HCT116 (cell line): ENCODE measurements at regions not wholly inside any gene's neighbourhood (a gene's known extent, or its start where the extent isn't known, plus 50 kb on each side); places are given as distances from the start of the nearest gene placed in this dataset.

Experiments
- ATAC-seq: fragments of 200-7000 bp; cut with Tn5 transposase; 2 replicates; pipeline ENCODE4 v1.9.1; 2020; ENCODE audit warnings: mild to moderate bottlenecking, moderate library complexity
- BruUV-seq: library from RNA; stranded (reverse); fragments of 400-500 nt; replicated peaks from 2 replicates; lab custom pipeline; 2021; lab: Mats Ljungman, UMichigan
- CTCF ChIA-PET: fragments of 300-600 bp; sonication (Branson Sonifier 250); formaldehyde crosslinking; loops from one replicate; lab custom pipeline; 2021; ENCODE audit warnings: antibody characterized with exemption; lab: Charles Lee
- POLR2A ChIA-PET: fragments of 300-600, 350-600 bp; sonication (Branson Sonifier 250); formaldehyde crosslinking; loops from one replicate; lab custom pipeline; 2021; ENCODE audit warnings: antibody characterized with exemption; lab: Charles Lee
- RAD21 ChIA-PET, 2 experiments: fragments of 300-600 bp; sonication (Branson Sonifier 250); formaldehyde crosslinking; loops; one replicate each; lab custom pipeline; 2023; ENCODE audit warnings: low total read pairs in 2 of 2; ENCODE audit not compliant: uncharacterized antibody in 2 of 2, unreplicated experiment in 2 of 2, low non-redundant PET in 1 of 2; lab: Charles Lee
- DNase-seq: peaks from one replicate; pipeline ENCODE4 v3.0.0-alpha.2; 2010; ENCODE audit warnings: low read depth, low spot score
- H2AFZ ChIP-seq: fragments of 200-600 bp; shearing (Covaris generic), sonication (generic); 2 replicates; pipeline ENCODE4 v1.6.1; 2017; ENCODE audit warnings: low read depth, mixed run types, mixed read lengths, antibody characterized with exemption, low read length; ENCODE audit not compliant: poor library complexity, severe bottlenecking
- H3K27ac ChIP-seq: 2 replicates; pipeline ENCODE4 v1.5.1; 2012; ENCODE audit warnings: low read depth, low read length
- H3K27me3 ChIP-seq: fragments of 200-600 bp; sonication (generic); 2 replicates; pipeline ENCODE4 v1.6.1; 2016; ENCODE audit warnings: mixed run types, low read length, mixed read lengths; ENCODE audit not compliant: insufficient read depth
- H3K36me3 ChIP-seq, 2 experiments: fragments of 200-500 bp in 1 of 2; fragments of 200-600 bp in 1 of 2; sonication (Bioruptor generic) in 1 of 2; sonication (generic) in 1 of 2; 2 replicates each; pipeline versions ENCODE4 v1.5.1 to v1.6.1; 2014 to 2016; ENCODE audit warnings: low read length in 2 of 2, inconsistent platforms in 1 of 2, mixed read lengths in 1 of 2, mixed run types in 1 of 2; ENCODE audit not compliant: insufficient read depth in 2 of 2, control insufficient read depth in 1 of 2
- H3K4me1 ChIP-seq, 2 experiments: fragments of 200-600 bp in 1 of 2; sonication (generic) in 1 of 2; 2 replicates each; pipeline versions ENCODE4 v1.5.1 to v1.6.1; 2012 to 2017; ENCODE audit warnings: low read length in 2 of 2, inconsistent platforms in 1 of 2, mild to moderate bottlenecking in 1 of 2, mixed read lengths in 1 of 2, mixed run types in 1 of 2, moderate library complexity in 1 of 2; ENCODE audit not compliant: insufficient read depth in 2 of 2, control insufficient read depth in 1 of 2
- H3K4me2 ChIP-seq: fragments of 200-600 bp; sonication (generic); 2 replicates; pipeline ENCODE4 v1.6.1; 2017; ENCODE audit warnings: mixed run types, low read length, mixed read lengths
- H3K4me3 ChIP-seq, 2 experiments: fragments of 200-600 bp in 1 of 2; sonication (generic) in 1 of 2; replicated peaks in 1 of 2; 2 replicates each; pipeline ENCODE4 v1.5.1; 2011 to 2016; ENCODE audit warnings: low read length in 2 of 2, control low read depth in 1 of 2, low read depth in 1 of 2, mild to moderate bottlenecking in 1 of 2, mixed read lengths in 1 of 2, mixed run types in 1 of 2
- H3K79me2 ChIP-seq: fragments of 200-600 bp; sonication (generic); 2 replicates; pipeline ENCODE4 v1.6.1; 2017; ENCODE audit warnings: mild to moderate bottlenecking, mixed run types, low read length, moderate library complexity, mixed read lengths; ENCODE audit not compliant: insufficient read depth
- H3K9ac ChIP-seq: fragments of 200-600 bp; sonication (generic); 2 replicates; pipeline ENCODE4 v1.6.1; 2016; ENCODE audit warnings: low read length, mixed read lengths
- H3K9me2 ChIP-seq: fragments of 200-600 bp; sonication (generic), shearing (Covaris generic); 2 replicates; pipeline ENCODE4 v1.6.1; 2017; ENCODE audit warnings: mixed run types, mild to moderate bottlenecking, moderate library complexity; ENCODE audit not compliant: insufficient read depth
- H3K9me3 ChIP-seq, 2 experiments: fragments of 200-500 bp in 1 of 2; fragments of 200-600 bp in 1 of 2; sonication (Bioruptor generic) in 1 of 2; sonication (generic) in 1 of 2; 2 replicates each; pipeline ENCODE4 v1.6.1; 2014 to 2017; ENCODE audit warnings: low read length in 2 of 2, mixed read lengths in 2 of 2, inconsistent platforms in 1 of 2, low read depth in 1 of 2, mild to moderate bottlenecking in 1 of 2, mixed run types in 1 of 2, moderate library complexity in 1 of 2; ENCODE audit not compliant: control insufficient read depth in 1 of 2, insufficient read depth in 1 of 2
- H4K20me1 ChIP-seq: fragments of 200-600 bp; sonication (generic), shearing (Covaris generic); 2 replicates; pipeline ENCODE4 v1.6.1; 2017; ENCODE audit warnings: mixed run types, mild to moderate bottlenecking, moderate library complexity; ENCODE audit not compliant: insufficient read depth
- CBX3 ChIP-seq: IDR thresholded peaks from 2 replicates; pipeline ENCODE4 v1.6.1; 2012; ENCODE audit warnings: low read depth
- CEBPB ChIP-seq: IDR thresholded peaks from 2 replicates; pipeline ENCODE4 v1.6.1; 2012; ENCODE audit warnings: low read depth
- EGR1 ChIP-seq: IDR thresholded peaks from 2 replicates; pipeline ENCODE4 v1.6.1; 2012; ENCODE audit warnings: low read depth
- ELF1 ChIP-seq: IDR thresholded peaks from 2 replicates; pipeline ENCODE4 v1.6.1; 2012; ENCODE audit warnings: low read depth, borderline replicate concordance
- JUND ChIP-seq: IDR thresholded peaks from 2 replicates; pipeline ENCODE4 v1.6.1; 2012
- POLR2A ChIP-seq: IDR thresholded peaks from 2 replicates; pipeline ENCODE4 v1.7.0; 2011; ENCODE audit warnings: borderline replicate concordance; ENCODE audit not compliant: insufficient read depth, insufficient read length; ENCODE audit errors: extremely low read depth
- YY1 ChIP-seq: IDR thresholded peaks from 2 replicates; pipeline ENCODE4 v1.6.1; 2011; ENCODE audit warnings: low read length, low read depth, moderate library complexity, mild to moderate bottlenecking; ENCODE audit not compliant: insufficient replicate concordance; ENCODE audit errors: extremely low read depth
- ZFX ChIP-seq: fragments of 450-650 bp; IDR thresholded peaks from 2 replicates; pipeline ENCODE4 v1.6.1; 2017
- ZNF274 ChIP-seq: fragments of 200-500 bp; sonication (Bioruptor generic); IDR thresholded peaks from 2 replicates; pipeline ENCODE4 v1.6.1; 2014; ENCODE audit warnings: mild to moderate bottlenecking, low read depth, low read length, inconsistent platforms
- intact Hi-C: fragments of 100-400 bp; cut with micrococcal nuclease; formaldehyde crosslinking; loops from 2 replicates; pipeline ENCODE4 v1.10.0; 2022
- TF ChIP-seq, protein P1 (sequence below): IDR thresholded peaks from 2 replicates; pipeline ENCODE4 v1.6.1; 2012; ENCODE audit warnings: low read depth
- TF ChIP-seq, protein P2 (sequence below): IDR thresholded peaks from 2 replicates; pipeline ENCODE4 v1.6.1; 2012
- TF ChIP-seq, protein P3 (sequence below), 3 experiments: fragments of 200-600 bp in 1 of 3; sonication (generic) in 1 of 3; IDR thresholded peaks in 2 of 3; conservative IDR thresholded peaks in 1 of 3; 2 replicates each; pipeline ENCODE4 v1.5.1; 2012 to 2017; ENCODE audit warnings: low read depth in 2 of 3, low read length in 2 of 3, antibody characterized with exemption in 1 of 3, borderline replicate concordance in 1 of 3, control low read depth in 1 of 3, mild to moderate bottlenecking in 1 of 3, mixed read lengths in 1 of 3, mixed run types in 1 of 3, moderate library complexity in 1 of 3; ENCODE audit not compliant: insufficient read depth in 1 of 3
- TF ChIP-seq, protein P4 (sequence below): IDR thresholded peaks from 2 replicates; pipeline ENCODE4 v1.6.1; 2012

DNA sequence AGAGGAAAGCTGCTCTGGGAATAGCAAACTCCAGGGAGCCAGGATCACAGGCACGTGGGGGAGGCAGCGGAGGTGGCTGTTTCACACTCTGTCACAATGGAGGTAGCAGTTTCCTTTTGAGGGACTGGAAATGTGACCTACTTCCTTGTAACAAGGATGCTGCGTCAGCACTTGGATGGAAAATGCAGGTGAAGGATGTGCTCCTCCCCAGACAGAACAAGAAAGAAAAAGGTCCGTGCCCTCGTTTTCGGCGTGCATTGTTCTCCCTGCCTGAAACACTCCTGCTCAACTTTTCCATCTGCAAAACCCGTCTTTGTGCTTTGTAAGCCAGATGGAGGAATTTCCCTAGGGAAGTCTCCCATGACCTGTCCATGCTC, 55.1 kb upstream of the SH3PXD2B start:
- no peak overlapping the region for H3K4me2 ChIP-seq
- intact Hi-C loops, result no loop called here
- H3K4me1 ChIP-seq, result no peaks in the 10 kb centered on the region
- no peaks in the 10 kb centered on the region for H4K20me1 ChIP-seq
- no peaks in the 10 kb centered on the region for H3K27me3 ChIP-seq
- no peaks in the 10 kb centered on the region for H3K36me3 ChIP-seq
- no peak for DNase-seq
- ChIA-PET RAD21 (no interaction called here), POLR2A (no interaction called here), CTCF (no interaction called here)
- H3K27ac ChIP-seq, result no peak overlapping the region
- no TSS peak for BruUV-seq
- no peaks in the 10 kb centered on the region for H3K9me3 ChIP-seq
- no peak for ATAC-seq
- no peak overlapping the region for H3K4me3 ChIP-seq
- H3K9me2 ChIP-seq, result no peaks in the 10 kb centered on the region
- TF ChIP-seq, protein P1, sequence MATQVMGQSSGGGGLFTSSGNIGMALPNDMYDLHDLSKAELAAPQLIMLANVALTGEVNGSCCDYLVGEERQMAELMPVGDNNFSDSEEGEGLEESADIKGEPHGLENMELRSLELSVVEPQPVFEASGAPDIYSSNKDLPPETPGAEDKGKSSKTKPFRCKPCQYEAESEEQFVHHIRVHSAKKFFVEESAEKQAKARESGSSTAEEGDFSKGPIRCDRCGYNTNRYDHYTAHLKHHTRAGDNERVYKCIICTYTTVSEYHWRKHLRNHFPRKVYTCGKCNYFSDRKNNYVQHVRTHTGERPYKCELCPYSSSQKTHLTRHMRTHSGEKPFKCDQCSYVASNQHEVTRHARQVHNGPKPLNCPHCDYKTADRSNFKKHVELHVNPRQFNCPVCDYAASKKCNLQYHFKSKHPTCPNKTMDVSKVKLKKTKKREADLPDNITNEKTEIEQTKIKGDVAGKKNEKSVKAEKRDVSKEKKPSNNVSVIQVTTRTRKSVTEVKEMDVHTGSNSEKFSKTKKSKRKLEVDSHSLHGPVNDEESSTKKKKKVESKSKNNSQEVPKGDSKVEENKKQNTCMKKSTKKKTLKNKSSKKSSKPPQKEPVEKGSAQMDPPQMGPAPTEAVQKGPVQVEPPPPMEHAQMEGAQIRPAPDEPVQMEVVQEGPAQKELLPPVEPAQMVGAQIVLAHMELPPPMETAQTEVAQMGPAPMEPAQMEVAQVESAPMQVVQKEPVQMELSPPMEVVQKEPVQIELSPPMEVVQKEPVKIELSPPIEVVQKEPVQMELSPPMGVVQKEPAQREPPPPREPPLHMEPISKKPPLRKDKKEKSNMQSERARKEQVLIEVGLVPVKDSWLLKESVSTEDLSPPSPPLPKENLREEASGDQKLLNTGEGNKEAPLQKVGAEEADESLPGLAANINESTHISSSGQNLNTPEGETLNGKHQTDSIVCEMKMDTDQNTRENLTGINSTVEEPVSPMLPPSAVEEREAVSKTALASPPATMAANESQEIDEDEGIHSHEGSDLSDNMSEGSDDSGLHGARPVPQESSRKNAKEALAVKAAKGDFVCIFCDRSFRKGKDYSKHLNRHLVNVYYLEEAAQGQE, result no peak
- TF ChIP-seq ELF1 (no peak), JUND (no peak), EGR1 (no peak), YY1 (no peak), ZFX (no peak), CBX3 (no peak), POLR2A (no peak), ZNF274 (no peak), CEBPB (no peak)
- TF ChIP-seq, protein P2, sequence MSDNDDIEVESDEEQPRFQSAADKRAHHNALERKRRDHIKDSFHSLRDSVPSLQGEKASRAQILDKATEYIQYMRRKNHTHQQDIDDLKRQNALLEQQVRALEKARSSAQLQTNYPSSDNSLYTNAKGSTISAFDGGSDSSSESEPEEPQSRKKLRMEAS, result no peak
- TF ChIP-seq, protein P3, sequence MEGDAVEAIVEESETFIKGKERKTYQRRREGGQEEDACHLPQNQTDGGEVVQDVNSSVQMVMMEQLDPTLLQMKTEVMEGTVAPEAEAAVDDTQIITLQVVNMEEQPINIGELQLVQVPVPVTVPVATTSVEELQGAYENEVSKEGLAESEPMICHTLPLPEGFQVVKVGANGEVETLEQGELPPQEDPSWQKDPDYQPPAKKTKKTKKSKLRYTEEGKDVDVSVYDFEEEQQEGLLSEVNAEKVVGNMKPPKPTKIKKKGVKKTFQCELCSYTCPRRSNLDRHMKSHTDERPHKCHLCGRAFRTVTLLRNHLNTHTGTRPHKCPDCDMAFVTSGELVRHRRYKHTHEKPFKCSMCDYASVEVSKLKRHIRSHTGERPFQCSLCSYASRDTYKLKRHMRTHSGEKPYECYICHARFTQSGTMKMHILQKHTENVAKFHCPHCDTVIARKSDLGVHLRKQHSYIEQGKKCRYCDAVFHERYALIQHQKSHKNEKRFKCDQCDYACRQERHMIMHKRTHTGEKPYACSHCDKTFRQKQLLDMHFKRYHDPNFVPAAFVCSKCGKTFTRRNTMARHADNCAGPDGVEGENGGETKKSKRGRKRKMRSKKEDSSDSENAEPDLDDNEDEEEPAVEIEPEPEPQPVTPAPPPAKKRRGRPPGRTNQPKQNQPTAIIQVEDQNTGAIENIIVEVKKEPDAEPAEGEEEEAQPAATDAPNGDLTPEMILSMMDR (IDR thresholded peaks at IDR 0.05 in 2 of 3, conservative IDR thresholded peaks at IDR 0.05 in 1 of 3; ENCODE audit: borderline replicate concordance in 1 of 3, insufficient read depth in 1 of 3, low read depth in 2 of 3, low read length in 2 of 3), result no peak
- TF ChIP-seq, protein P4, sequence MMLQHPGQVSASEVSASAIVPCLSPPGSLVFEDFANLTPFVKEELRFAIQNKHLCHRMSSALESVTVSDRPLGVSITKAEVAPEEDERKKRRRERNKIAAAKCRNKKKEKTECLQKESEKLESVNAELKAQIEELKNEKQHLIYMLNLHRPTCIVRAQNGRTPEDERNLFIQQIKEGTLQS, result no peak
- no peak overlapping the region for H2AFZ ChIP-seq
- no peaks in the 10 kb centered on the region for H3K79me2 ChIP-seq
- H3K9ac ChIP-seq, result no peak overlapping the region
